ENCODE measurements at regions not wholly inside any gene's neighbourhood (a gene's known extent, or its start where the extent isn't known, plus 50 kb on each side); places are given as distances from the start of the nearest gene placed in this dataset.

GRCh38 chr16:17757808-17758207 is 287.0 kb upstream of the XYLT1 start:
- TF ChIP-seq CTCF (IDR thresholded peaks at IDR 0.05), result no peak
- TF ChIP-seq EZH2 (IDR thresholded peaks at IDR 0.05; ENCODE audit: borderline replicate concordance, insufficient read depth, low read depth, low read length, poor library complexity, severe bottlenecking), result no peak

Data from B cell (primary cell).